Transverse colon (tissue), 3 donors: ENCODE measurements at regions not wholly inside any gene's neighbourhood (a gene's known extent, or its start where the extent isn't known, plus 50 kb on each side); places are given as distances from the start of the nearest gene placed in this dataset.

Experiments
- CTCF ChIP-seq, 5 experiments: fragments of 200-600 bp in 3 of 5; fragments of 450-650 bp in 2 of 5; sonication (generic) in 3 of 5; IDR thresholded peaks; 1 replicate in 2 of 5; 2 replicates in 3 of 5; pipeline ENCODE4 v1.5.1; 2016 to 2017; ENCODE audit warnings: antibody characterized with exemption in 5 of 5, inconsistent platforms in 3 of 5, mild to moderate bottlenecking in 2 of 5, moderate library complexity in 1 of 5
- POLR2A ChIP-seq: fragments of 450-650 bp; IDR thresholded peaks from one replicate; pipeline ENCODE4 v1.6.1; 2016; ENCODE audit warnings: antibody characterized with exemption, mild to moderate bottlenecking, moderate library complexity

- no peak for TF ChIP-seq POLR2A
- TF ChIP-seq CTCF (IDR thresholded peaks at IDR 0.05), result no peak
These were observed 258.6 kb upstream of the FOXF1 start for GRCh38 chr16:86251682-86252081.
